Prostate gland (tissue), 2 donors: ENCODE measurements at regions not wholly inside any gene's neighbourhood (a gene's known extent, or its start where the extent isn't known, plus 50 kb on each side); places are given as distances from the start of the nearest gene placed in this dataset.

Experiments used
- DNase-seq: peaks from one replicate; pipeline ENCODE4 v3.0.0-alpha.2; 2019; ENCODE audit warnings: low spot score
- H3K27ac ChIP-seq, 2 donors: fragments of 200-600 bp; sonication (generic); 2 replicates each; pipeline ENCODE4 v1.5.1; 2017 to 2019
- H3K27me3 ChIP-seq: fragments of 200-600 bp; sonication (generic); replicated peaks from 2 replicates; pipeline ENCODE4 v1.5.1; 2019; ENCODE audit not compliant: insufficient read depth
- H3K36me3 ChIP-seq, 2 donors: fragments of 200-600 bp; sonication (generic); 1 replicate in 1 of 2; 2 replicates in 1 of 2; pipeline versions ENCODE4 v1.5.1 to v1.8.1; 2017 to 2019
- H3K4me1 ChIP-seq: fragments of 200-600 bp; sonication (generic); replicated peaks from 2 replicates; pipeline ENCODE4 v1.5.1; 2019
- H3K4me3 ChIP-seq, 2 donors: fragments of 200-600 bp; sonication (generic); 2 replicates each; pipeline ENCODE4 v1.5.1; 2017 to 2019
- H3K9me3 ChIP-seq: fragments of 200-600 bp; sonication (generic); 2 replicates; pipeline ENCODE4 v1.5.1; 2017
- CTCF ChIP-seq, 4 experiments: fragments of 200-600 bp in 2 of 4; fragments of 450-650 bp in 2 of 4; sonication (generic) in 2 of 4; IDR thresholded peaks; 1 replicate in 3 of 4; 2 replicates in 1 of 4; pipeline ENCODE4 v1.5.1; 2016 to 2019; ENCODE audit warnings: antibody characterized with exemption in 4 of 4, mild to moderate bottlenecking in 2 of 4, moderate library complexity in 2 of 4
- POLR2A ChIP-seq: fragments of 450-650 bp; IDR thresholded peaks from one replicate; pipeline ENCODE4 v1.6.1; 2016; ENCODE audit warnings: antibody characterized with exemption, mild to moderate bottlenecking
- POLR2AphosphoS5 ChIP-seq: sonication (generic); formaldehyde crosslinking; IDR thresholded peaks from one replicate; pipeline ENCODE4 v1.6.1; 2017; ENCODE audit warnings: antibody characterized with exemption
- WGBS: methylation state at CpG from one replicate; pipeline ENCODE4 v1.1.5; 2018; 5-methylcytosine and 5-hydroxymethylcytosine counted together
- intact Hi-C: fragments of 100-400 bp; cut with DNase I; formaldehyde crosslinking; loops from one replicate; pipeline ENCODE4 v1.14.2; 2022

DNA sequence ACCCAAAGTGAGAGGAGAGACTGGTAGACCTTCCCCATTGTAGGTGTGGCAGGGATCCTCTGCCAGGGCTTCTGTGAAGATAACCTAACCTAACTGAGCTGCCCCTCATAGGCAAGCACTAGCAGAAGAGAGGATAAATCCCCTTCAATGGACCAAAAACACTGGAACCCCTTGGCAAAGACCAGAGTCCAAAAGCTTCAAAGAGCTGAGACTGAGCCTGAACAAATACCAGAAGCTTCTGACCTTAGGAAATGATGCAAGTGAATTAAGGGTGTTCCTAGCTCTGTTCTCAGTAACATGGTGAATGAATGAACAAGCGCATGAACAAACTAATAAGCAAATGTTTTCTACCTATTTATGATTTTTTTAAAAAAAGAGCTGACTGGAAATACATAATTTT, 123.2 kb downstream of the RRAGC start:
- Histone ChIP-seq H3K27me3 (no peaks in the 10 kb centered on the region), H3K27ac (no peak overlapping the region), H3K4me3 (no peak overlapping the region), H3K4me1 (no peaks in the 10 kb centered on the region), H3K9me3 (no peaks in the 10 kb centered on the region), H3K36me3 (no peaks in the 10 kb centered on the region)
- DNase-seq, result no peak
- 97% methylated on average over 1 of the region's 1 CpG for WGBS
- intact Hi-C loops, result no loop called here
- TF ChIP-seq POLR2AphosphoS5 (no peak), POLR2A (no peak), CTCF (IDR thresholded peaks at IDR 0.05) (no peak)

GRCh38 chr1:38735651-38736161, 123.9 kb downstream of the RRAGC start:
- no peak for DNase-seq
- no peaks in the 10 kb centered on the region for H3K36me3 ChIP-seq
- intact Hi-C loops, result no loop called here
- no peak overlapping the region for H3K4me3 ChIP-seq
- no peaks in the 10 kb centered on the region for H3K4me1 ChIP-seq
- no peak overlapping the region for H3K27ac ChIP-seq
- no peak for TF ChIP-seq POLR2AphosphoS5
- 80% methylated on average over 6 of the region's 6 CpGs for WGBS
- no peaks in the 10 kb centered on the region for H3K27me3 ChIP-seq
- no peaks in the 10 kb centered on the region for H3K9me3 ChIP-seq

DNA sequence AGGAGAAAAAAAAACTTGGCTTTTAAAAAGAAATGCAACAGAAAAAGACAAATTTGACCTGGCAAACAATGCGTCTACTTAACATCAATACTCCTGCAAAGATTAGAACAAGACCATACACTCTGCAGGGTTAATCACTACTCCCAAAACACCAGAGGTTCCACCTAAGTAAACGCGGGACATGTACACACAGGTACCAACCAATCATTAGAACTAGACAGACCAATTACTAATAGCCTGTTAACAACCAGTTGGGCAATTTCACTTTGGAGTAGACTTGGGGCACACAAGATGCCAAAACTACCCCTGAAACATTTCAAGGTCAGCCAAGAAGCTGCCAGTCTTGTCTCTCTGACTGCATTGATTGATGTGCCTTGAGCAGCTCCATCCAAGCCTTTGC, 125.8 kb downstream of the RRAGC start:
- Histone ChIP-seq H3K27me3 (no peaks in the 10 kb centered on the region), H3K4me3 (no peak overlapping the region), H3K27ac (no peak overlapping the region), H3K9me3 (no peaks in the 10 kb centered on the region), H3K4me1 (no peaks in the 10 kb centered on the region), H3K36me3 (no peaks in the 10 kb centered on the region)
- no peak for DNase-seq
- 50% methylated on average over 3 of the region's 3 CpGs for WGBS
- intact Hi-C loops, result no loop called here
- no peak for TF ChIP-seq POLR2AphosphoS5
- TF ChIP-seq POLR2A, result no peak
- no peak for TF ChIP-seq CTCF (IDR thresholded peaks at IDR 0.05)

DNA sequence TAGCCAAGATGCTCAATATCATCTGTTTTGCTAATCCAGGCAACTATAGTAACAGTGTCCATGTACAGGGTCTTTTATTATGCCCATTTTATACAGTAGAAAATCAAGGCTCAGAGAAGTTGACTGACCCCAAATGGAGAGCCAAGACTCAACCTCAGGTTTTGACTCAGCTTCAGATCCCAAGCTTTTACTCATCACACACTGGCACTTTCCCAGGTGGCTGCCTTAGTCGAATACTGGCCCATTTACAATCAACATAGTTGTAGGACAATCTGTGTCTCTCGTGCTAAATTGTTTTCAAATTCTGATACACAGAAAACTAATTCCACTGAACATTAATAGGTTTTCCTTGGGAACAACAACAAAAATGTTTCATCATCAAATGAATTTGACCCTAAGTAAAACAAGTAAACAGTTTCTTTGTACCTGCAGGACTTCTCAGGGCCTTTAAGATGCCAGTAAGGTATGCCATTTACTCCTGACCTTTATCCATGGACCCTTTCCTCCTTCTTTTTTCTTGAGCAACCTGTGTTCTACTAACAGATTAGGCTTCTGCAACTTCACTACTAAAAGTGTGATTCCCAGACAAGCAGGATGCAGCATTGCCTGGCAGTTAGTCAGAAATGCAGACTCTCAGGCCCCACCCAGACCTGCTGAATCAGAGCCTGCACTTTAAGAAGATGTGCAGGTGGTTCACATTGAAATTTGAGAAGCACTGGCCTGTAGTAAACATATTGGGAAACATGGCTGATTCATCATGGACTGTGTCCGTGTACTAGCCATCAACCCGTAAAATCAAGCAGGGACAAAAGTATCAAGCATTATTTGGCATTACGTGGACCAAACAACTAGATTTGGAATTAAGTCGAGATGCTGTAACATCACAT, 128.8 kb downstream of the RRAGC start:
- DNase-seq, result peak; percentile 28
- H3K36me3 ChIP-seq, result no peaks in the 10 kb centered on the region
- H3K27me3 ChIP-seq, result no peaks in the 10 kb centered on the region
- intact Hi-C loops, result no loop called here
- 40% methylated on average over 6 of the region's 6 CpGs for WGBS
- H3K27ac ChIP-seq, result no peak overlapping the region
- H3K4me1 ChIP-seq, result no peaks in the 10 kb centered on the region
- no peak overlapping the region for H3K4me3 ChIP-seq
- TF ChIP-seq POLR2AphosphoS5 (peak; percentile 36), CTCF (IDR thresholded peaks at IDR 0.05) (no peak)
- no peaks in the 10 kb centered on the region for H3K9me3 ChIP-seq

- Histone ChIP-seq H3K9me3 (no peaks in the 10 kb centered on the region), H3K4me1 (peaks cover 13% of the 10 kb centered on the region), H3K27ac (no peak overlapping the region), H3K4me3 (no peak overlapping the region), H3K27me3 (no peaks in the 10 kb centered on the region), H3K36me3 (no peaks in the 10 kb centered on the region)
- 25% methylated on average over 1 of the region's 1 CpG for WGBS
- no peak for TF ChIP-seq POLR2AphosphoS5
- TF ChIP-seq CTCF (IDR thresholded peaks at IDR 0.05), result no peak
- TF ChIP-seq POLR2A, result no peak
- intact Hi-C loops, result no loop called here
- no peak for DNase-seq
Observed at GRCh38 chr1:38728585-38728908, 131.0 kb downstream of the RRAGC start.
